GM19452 (cell line): ENCODE measurements at regions not wholly inside any gene's neighbourhood (a gene's known extent, or its start where the extent isn't known, plus 50 kb on each side); places are given as distances from the start of the nearest gene placed in this dataset.

Experiments
- ATAC-seq: cut with Tn5 transposase; IDR thresholded peaks from one replicate; pipeline ENCODE4 v1.9.1; 2021; ENCODE audit not compliant: unreplicated experiment

- no peak for ATAC-seq
Observed at GRCh38 chr18:34591920-34592444, 118.1 kb upstream of the DTNA start.

- no peak for ATAC-seq
Observed at GRCh38 chr18:34592481-34592880, 117.6 kb upstream of the DTNA start.

- ATAC-seq: no peak
Observed at GRCh38 chr18:34592961-34593382, 117.1 kb upstream of the DTNA start.

- no peak for ATAC-seq
Observed at GRCh38 chr18:34594266-34594665, 115.8 kb upstream of the DTNA start.

GRCh38 chr18:34595690-34596089 lies 114.4 kb upstream of the DTNA start:
- ATAC-seq: no peak

GRCh38 chr18:34598120-34598635 lies 111.9 kb upstream of the DTNA start:
- ATAC-seq: no peak

GRCh38 chr18:34600158-34600557 lies 109.9 kb upstream of the DTNA start:
- ATAC-seq: no peak

- ATAC-seq: no peak
Observed at GRCh38 chr18:34600874-34601656, 109.0 kb upstream of the DTNA start.

GRCh38 chr18:34604591-34604990 lies 105.5 kb upstream of the DTNA start:
- ATAC-seq: no peak

GRCh38 chr18:34606851-34607250 lies 103.2 kb upstream of the DTNA start:
- ATAC-seq: no peak

- ATAC-seq: no peak
Observed at GRCh38 chr18:34608064-34608463, 102.0 kb upstream of the DTNA start.

GRCh38 chr18:34609986-34610648 lies 100.0 kb upstream of the DTNA start:
- no peak for ATAC-seq

- ATAC-seq: no peak
Observed at GRCh38 chr18:34611904-34612303, 98.2 kb upstream of the DTNA start.

GRCh38 chr18:34620258-34620861 lies 89.7 kb upstream of the DTNA start:
- ATAC-seq: no peak

GRCh38 chr18:34623557-34623956 lies 86.5 kb upstream of the DTNA start:
- no peak for ATAC-seq

GRCh38 chr18:34624551-34624950 lies 85.5 kb upstream of the DTNA start:
- no peak for ATAC-seq

GRCh38 chr18:34626404-34627136 lies 83.5 kb upstream of the DTNA start:
- ATAC-seq: no peak

- ATAC-seq: no peak
Observed at GRCh38 chr18:34627137-34627920, 82.8 kb upstream of the DTNA start.

GRCh38 chr18:34631093-34631966 lies 78.8 kb upstream of the DTNA start:
- ATAC-seq: no peak
